SK-N-SH (cell line): ENCODE measurements at regions not wholly inside any gene's neighbourhood (a gene's known extent, or its start where the extent isn't known, plus 50 kb on each side); places are given as distances from the start of the nearest gene placed in this dataset.

ENCODE experiments used
- CTCF ChIA-PET: fragments of 300-600, 350-600 bp; formaldehyde crosslinking; extraction: SDS; loops from one replicate; lab custom pipeline; 2021; lab: Yijun Ruan, JAX
- POLR2A ChIA-PET: fragments of 350-600 bp; sonication (Branson Sonifier 250); formaldehyde crosslinking; extraction: SDS; loops from one replicate; lab custom pipeline; 2020; ENCODE audit warnings: antibody characterized with exemption, inconsistent platforms; lab: Yijun Ruan, JAX
- DNase-seq: peaks from one replicate; pipeline ENCODE4 v3.0.0; 2012
- H2AFZ ChIP-seq: fragments of 200-600 bp; sonication (generic); 2 replicates; pipeline ENCODE4 v1.8.1; 2016; ENCODE audit warnings: antibody characterized with exemption, mild to moderate bottlenecking, low read depth
- H3F3A ChIP-seq: fragments of 200-600 bp; sonication (generic); replicated peaks from 2 replicates; pipeline ENCODE3; 2016; ENCODE audit warnings: antibody characterized with exemption, mild to moderate bottlenecking; ENCODE audit not compliant: insufficient read depth
- H3K27ac ChIP-seq, 2 experiments: fragments of 200-500 bp in 1 of 2; fragments of 200-600 bp in 1 of 2; sonication (Bioruptor generic) in 1 of 2; sonication (generic), shearing (Covaris generic) in 1 of 2; 2 replicates each; pipeline versions ENCODE4 v1.5.1 to v1.6.1; 2014 to 2016; ENCODE audit warnings: low read depth in 2 of 2, inconsistent platforms in 1 of 2, low read length in 1 of 2, mild to moderate bottlenecking in 1 of 2, mixed read lengths in 1 of 2
- H3K27me3 ChIP-seq: fragments of 200-600 bp; sonication (generic), shearing (Covaris generic); 2 replicates; pipeline ENCODE4 v1.6.1; 2016; ENCODE audit warnings: mixed run types; ENCODE audit not compliant: insufficient read depth
- H3K36me3 ChIP-seq, 2 experiments: fragments of 200-500 bp in 1 of 2; fragments of 200-600 bp in 1 of 2; sonication (Bioruptor generic) in 1 of 2; sonication (generic) in 1 of 2; replicated peaks in 1 of 2; 2 replicates each; pipeline versions ENCODE3 to v1.5.1; 2014 to 2016; ENCODE audit warnings: low read length in 1 of 2, mild to moderate bottlenecking in 1 of 2; ENCODE audit not compliant: insufficient read depth in 2 of 2, control insufficient read depth in 1 of 2
- H3K4me1 ChIP-seq, 2 experiments: fragments of 200-500 bp in 1 of 2; fragments of 200-600 bp in 1 of 2; sonication (Bioruptor generic) in 1 of 2; sonication (generic), shearing (Covaris generic) in 1 of 2; 2 replicates each; pipeline versions ENCODE4 v1.5.1 to v1.6.1; 2014 to 2016; ENCODE audit warnings: low read depth in 1 of 2, low read length in 1 of 2, mixed run types in 1 of 2; ENCODE audit not compliant: insufficient read depth in 2 of 2, control insufficient read depth in 1 of 2
- H3K4me2 ChIP-seq: fragments of 200-600 bp; sonication (generic), shearing (Covaris generic); 2 replicates; pipeline ENCODE4 v1.6.1; 2017; ENCODE audit warnings: mixed run types
- H3K4me3 ChIP-seq, 2 experiments: fragments of 200-500 bp in 1 of 2; fragments of 200-600 bp in 1 of 2; sonication (Bioruptor generic) in 1 of 2; sonication (generic), shearing (Covaris generic) in 1 of 2; 2 replicates each; pipeline versions ENCODE4 v1.5.1 to v1.8.1; 2014 to 2016; ENCODE audit warnings: low read depth in 2 of 2, inconsistent platforms in 1 of 2, low read length in 1 of 2, mild to moderate bottlenecking in 1 of 2, mixed read lengths in 1 of 2, moderate library complexity in 1 of 2
- H3K79me2 ChIP-seq: fragments of 200-600 bp; sonication (generic); 2 replicates; pipeline ENCODE4 v1.8.1; 2017; ENCODE audit warnings: mild to moderate bottlenecking; ENCODE audit not compliant: insufficient read depth
- H3K9ac ChIP-seq: fragments of 200-600 bp; sonication (generic); 2 replicates; pipeline ENCODE4 v1.6.1; 2017; ENCODE audit warnings: mixed run types
- H3K9me2 ChIP-seq: fragments of 200-600 bp; sonication (generic); 2 replicates; pipeline ENCODE4 v1.6.1; 2017; ENCODE audit warnings: mixed run types
- H3K9me3 ChIP-seq: fragments of 200-600 bp; sonication (generic); 2 replicates; pipeline ENCODE4 v1.6.1; 2017; ENCODE audit warnings: mixed run types, mild to moderate bottlenecking, moderate library complexity
- H4K20me1 ChIP-seq: fragments of 200-600 bp; sonication (generic); 2 replicates; pipeline ENCODE4 v1.6.1; 2017; ENCODE audit warnings: mild to moderate bottlenecking, mixed run types; ENCODE audit not compliant: insufficient read depth
- ELF1 ChIP-seq: IDR thresholded peaks from 2 replicates; pipeline ENCODE4 v1.4.0; 2012
- EZH2phosphoT487 ChIP-seq: fragments of 200-600 bp; sonication (generic); IDR thresholded peaks from 2 replicates; pipeline ENCODE4 v1.6.1; 2017; ENCODE audit warnings: low read depth, mixed run types, mild to moderate bottlenecking, antibody characterized with exemption, moderate library complexity, borderline replicate concordance
- FOSL2 ChIP-seq: IDR thresholded peaks from 2 replicates; pipeline ENCODE4 v1.4.0; 2012; ENCODE audit warnings: low read depth, mild to moderate bottlenecking, moderate library complexity, borderline replicate concordance
- GATA2 ChIP-seq: sonication (generic); formaldehyde crosslinking; IDR thresholded peaks from 2 replicates; pipeline ENCODE4 v1.5.0; 2020; ENCODE audit warnings: mild to moderate bottlenecking, missing genetic modification reagents
- JUND ChIP-seq: IDR thresholded peaks from 2 replicates; pipeline ENCODE4 v1.4.0; 2012
- NRF1 ChIP-seq: IDR thresholded peaks from 2 replicates; pipeline ENCODE4 v1.6.1; 2012; ENCODE audit warnings: low read depth, mild to moderate bottlenecking, low read length
- PBX3 ChIP-seq: IDR thresholded peaks from 2 replicates; pipeline ENCODE4; 2012
- RCOR1 ChIP-seq: fragments of 150-350 bp; IDR thresholded peaks from 2 replicates; pipeline ENCODE4 v1.6.1; 2017; ENCODE audit warnings: antibody characterized with exemption, low read length
- SIN3A ChIP-seq: IDR thresholded peaks from 2 replicates; pipeline ENCODE4 v1.6.1; 2012; ENCODE audit warnings: low read depth, mild to moderate bottlenecking, low read length, moderate library complexity, borderline replicate concordance
- SMC3 ChIP-seq: IDR thresholded peaks from 2 replicates; pipeline ENCODE4 v1.6.1; 2012; ENCODE audit warnings: low read depth, low read length, improper control_type of control experiment
- TAF1 ChIP-seq: IDR thresholded peaks from 2 replicates; pipeline ENCODE4 v1.6.1; 2012; ENCODE audit warnings: low read depth, mild to moderate bottlenecking, low read length, moderate library complexity, borderline replicate concordance
- YY1 ChIP-seq: IDR thresholded peaks from 2 replicates; pipeline ENCODE4 v1.4.0; 2012; ENCODE audit warnings: low read depth, mild to moderate bottlenecking
- ZBTB33 ChIP-seq: IDR thresholded peaks from 2 replicates; pipeline ENCODE4 v1.4.0; 2012; ENCODE audit warnings: low read depth, borderline replicate concordance
- TF ChIP-seq, protein P1 (sequence below): fragments of 150-350 bp; IDR thresholded peaks from 2 replicates; pipeline ENCODE4 v1.6.1; 2017; ENCODE audit warnings: antibody characterized with exemption, low read length, low read depth, borderline replicate concordance
- TF ChIP-seq, protein P2 (sequence below): fragments of 200-600 bp; sonication (generic); IDR thresholded peaks from 2 replicates; pipeline ENCODE4 v1.6.1; 2017; ENCODE audit warnings: antibody characterized with exemption, mild to moderate bottlenecking, moderate library complexity
- TF ChIP-seq, protein P3 (sequence below): IDR thresholded peaks from 2 replicates; pipeline ENCODE4 v1.4.0; 2012; ENCODE audit warnings: low read depth, borderline replicate concordance

DNA sequence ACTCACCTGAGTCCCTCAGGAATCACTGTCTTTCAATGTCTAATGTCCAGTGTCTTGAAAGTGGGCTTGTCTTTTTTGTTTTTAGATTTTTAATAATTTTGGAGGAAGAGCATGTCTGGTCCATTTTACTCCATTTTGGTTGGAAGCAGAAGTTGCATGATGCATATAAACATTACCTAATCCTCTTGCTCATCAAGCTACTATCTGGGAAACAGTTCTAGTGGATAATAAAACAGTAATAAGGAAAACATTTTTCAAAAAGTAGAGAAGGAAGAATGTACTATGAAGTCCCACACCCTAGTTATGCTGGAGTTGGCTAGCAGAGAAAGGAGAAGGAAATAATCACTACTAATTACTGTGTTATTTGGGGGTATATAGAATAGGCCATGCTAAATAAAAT, 263.7 kb downstream of the ETAA1 start:
- peaks cover 4% of the 10 kb centered on the region for H3F3A ChIP-seq
- H3K36me3 ChIP-seq, result no peaks in the 10 kb centered on the region
- ChIA-PET CTCF (interaction anchor here (0.7 to 1.1 kb wide), 2 partner anchors 32 to 192 kb away, joined by 3 read pairs; no protein-coding TSS in a partner anchor), POLR2A (no interaction called here)
- no peak overlapping the region for H3K9ac ChIP-seq
- H3K4me1 ChIP-seq, result no peaks in the 10 kb centered on the region
- no peak overlapping the region for H3K4me3 ChIP-seq
- H3K79me2 ChIP-seq, result no peaks in the 10 kb centered on the region
- H3K9me3 ChIP-seq, result peaks cover 18% of the 10 kb centered on the region; the same call in 1 of the 2 replicates
- TF ChIP-seq EZH2phosphoT487 (no peak), TAF1 (no peak)
- no peaks in the 10 kb centered on the region for H3K27me3 ChIP-seq
- H3K27ac ChIP-seq, result no peak overlapping the region
- H3K9me2 ChIP-seq, result no peaks in the 10 kb centered on the region
- H3K4me2 ChIP-seq, result no peak overlapping the region
- no peaks in the 10 kb centered on the region for H4K20me1 ChIP-seq
- H2AFZ ChIP-seq, result no peak overlapping the region
- no peak for DNase-seq

DNA sequence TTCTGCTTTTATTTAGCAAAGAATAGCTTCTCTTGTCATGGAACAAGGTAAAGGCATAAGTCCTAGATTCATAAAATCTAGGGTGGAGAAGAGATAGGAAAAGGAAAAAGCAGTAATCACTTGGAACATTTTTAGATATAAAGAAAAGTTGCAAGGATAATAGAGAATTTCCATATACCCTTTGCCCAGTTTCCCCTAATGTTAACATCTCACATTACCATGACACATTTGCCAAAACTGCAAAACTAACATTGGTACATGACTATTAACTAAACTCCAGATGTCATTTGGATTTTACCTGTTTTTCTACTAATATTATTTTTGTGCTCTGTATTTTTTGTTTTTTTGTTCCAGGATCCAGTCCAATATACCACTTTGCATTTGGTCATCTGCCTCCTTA, 265.1 kb downstream of the ETAA1 start:
- H3K36me3 ChIP-seq, result no peaks in the 10 kb centered on the region
- POLR2A ChIA-PET, result no interaction called here
- H3K27me3 ChIP-seq, result no peaks in the 10 kb centered on the region
- H3K9me3 ChIP-seq, result peaks cover 18% of the 10 kb centered on the region; the same call in 1 of the 2 replicates
- peaks cover 4% of the 10 kb centered on the region for H3F3A ChIP-seq
- peaks cover 0 to 8% of the 10 kb centered on the region in 2 experiments; a peak in 2 of 4 replicates for H3K4me1 ChIP-seq
- no peak overlapping the region for H3K27ac ChIP-seq
- TF ChIP-seq PBX3 (no peak), SMC3 (no peak), RCOR1 (no peak), YY1 (no peak), SIN3A (no peak), TAF1 (no peak), FOSL2 (no peak), JUND (no peak), NRF1 (no peak), ELF1 (no peak), GATA2 (no peak), EZH2phosphoT487 (no peak), ZBTB33 (no peak)
- TF ChIP-seq, protein P1, sequence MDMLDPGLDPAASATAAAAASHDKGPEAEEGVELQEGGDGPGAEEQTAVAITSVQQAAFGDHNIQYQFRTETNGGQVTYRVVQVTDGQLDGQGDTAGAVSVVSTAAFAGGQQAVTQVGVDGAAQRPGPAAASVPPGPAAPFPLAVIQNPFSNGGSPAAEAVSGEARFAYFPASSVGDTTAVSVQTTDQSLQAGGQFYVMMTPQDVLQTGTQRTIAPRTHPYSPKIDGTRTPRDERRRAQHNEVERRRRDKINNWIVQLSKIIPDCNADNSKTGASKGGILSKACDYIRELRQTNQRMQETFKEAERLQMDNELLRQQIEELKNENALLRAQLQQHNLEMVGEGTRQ, result no peak
- TF ChIP-seq, protein P2, sequence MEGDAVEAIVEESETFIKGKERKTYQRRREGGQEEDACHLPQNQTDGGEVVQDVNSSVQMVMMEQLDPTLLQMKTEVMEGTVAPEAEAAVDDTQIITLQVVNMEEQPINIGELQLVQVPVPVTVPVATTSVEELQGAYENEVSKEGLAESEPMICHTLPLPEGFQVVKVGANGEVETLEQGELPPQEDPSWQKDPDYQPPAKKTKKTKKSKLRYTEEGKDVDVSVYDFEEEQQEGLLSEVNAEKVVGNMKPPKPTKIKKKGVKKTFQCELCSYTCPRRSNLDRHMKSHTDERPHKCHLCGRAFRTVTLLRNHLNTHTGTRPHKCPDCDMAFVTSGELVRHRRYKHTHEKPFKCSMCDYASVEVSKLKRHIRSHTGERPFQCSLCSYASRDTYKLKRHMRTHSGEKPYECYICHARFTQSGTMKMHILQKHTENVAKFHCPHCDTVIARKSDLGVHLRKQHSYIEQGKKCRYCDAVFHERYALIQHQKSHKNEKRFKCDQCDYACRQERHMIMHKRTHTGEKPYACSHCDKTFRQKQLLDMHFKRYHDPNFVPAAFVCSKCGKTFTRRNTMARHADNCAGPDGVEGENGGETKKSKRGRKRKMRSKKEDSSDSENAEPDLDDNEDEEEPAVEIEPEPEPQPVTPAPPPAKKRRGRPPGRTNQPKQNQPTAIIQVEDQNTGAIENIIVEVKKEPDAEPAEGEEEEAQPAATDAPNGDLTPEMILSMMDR, result no peak
- TF ChIP-seq, protein P3, sequence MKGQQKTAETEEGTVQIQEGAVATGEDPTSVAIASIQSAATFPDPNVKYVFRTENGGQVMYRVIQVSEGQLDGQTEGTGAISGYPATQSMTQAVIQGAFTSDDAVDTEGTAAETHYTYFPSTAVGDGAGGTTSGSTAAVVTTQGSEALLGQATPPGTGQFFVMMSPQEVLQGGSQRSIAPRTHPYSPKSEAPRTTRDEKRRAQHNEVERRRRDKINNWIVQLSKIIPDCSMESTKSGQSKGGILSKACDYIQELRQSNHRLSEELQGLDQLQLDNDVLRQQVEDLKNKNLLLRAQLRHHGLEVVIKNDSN, result no peak
- TF ChIP-seq, all 33 proteins: peak for 0
- H3K79me2 ChIP-seq, result no peaks in the 10 kb centered on the region
- no peak overlapping the region for H3K9ac ChIP-seq
- CTCF ChIA-PET, result interaction anchor here (1.0 kb wide), 2 partner anchors 14 to 178 kb away, joined by 4 read pairs; no protein-coding TSS in a partner anchor
- H2AFZ ChIP-seq, result no peak overlapping the region
- H3K9me2 ChIP-seq, result no peaks in the 10 kb centered on the region
- H3K4me3 ChIP-seq, result no peak overlapping the region
- DNase-seq, result no peak
- no peak overlapping the region for H3K4me2 ChIP-seq
- H4K20me1 ChIP-seq, result no peaks in the 10 kb centered on the region
